ENCODE measurements at regions not wholly inside any gene's neighbourhood (a gene's known extent, or its start where the extent isn't known, plus 50 kb on each side); places are given as distances from the start of the nearest gene placed in this dataset.

DNA sequence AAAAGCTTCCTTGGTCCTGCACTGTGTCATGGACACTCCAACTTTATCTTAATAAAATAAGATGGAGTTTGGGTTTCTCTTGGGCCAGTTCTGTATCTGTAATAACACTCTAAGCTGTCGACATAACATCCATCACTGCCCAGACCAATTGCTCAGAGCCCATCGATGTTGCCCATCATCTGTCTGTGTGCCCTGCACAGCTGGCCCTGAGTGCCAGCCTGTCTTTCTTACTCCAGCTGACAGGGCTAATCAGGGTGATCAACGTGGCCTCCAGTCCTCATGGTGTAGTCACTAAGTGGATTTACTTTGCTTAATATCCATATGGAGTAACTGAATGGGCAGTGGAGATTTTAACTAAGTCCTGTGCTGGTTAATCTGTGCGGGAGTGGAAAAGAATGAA is 419.8 kb upstream of the TPM1 start:
- no peak for TF ChIP-seq CTCF (IDR thresholded peaks at IDR 0.05; ENCODE audit: borderline replicate concordance)
- H3K27me3 ChIP-seq (ENCODE audit: low read depth) = no peaks in the 10 kb centered on the region
- peaks cover 32% of the 10 kb centered on the region for H3K4me1 ChIP-seq
- no peaks in the 10 kb centered on the region for H3K9me3 ChIP-seq (replicated peaks)
- no peaks in the 10 kb centered on the region for H3K36me3 ChIP-seq
- DNase-seq = no peak
- intact Hi-C loops (cut with micrococcal nuclease) = no loop called here
- no peak overlapping the region for H3K27ac ChIP-seq (replicated peaks)
- H3K4me3 ChIP-seq = no peak overlapping the region

- Histone ChIP-seq H3K4me1 (peaks cover 38% of the 10 kb centered on the region), H3K27me3 (ENCODE audit: low read depth) (no peaks in the 10 kb centered on the region), H3K9me3 (replicated peaks) (no peaks in the 10 kb centered on the region), H3K27ac (replicated peaks) (peak overlapping the region; percentile 59), H3K4me3 (peak overlapping the region; percentile 26), H3K36me3 (no peaks in the 10 kb centered on the region)
- intact Hi-C loops (cut with micrococcal nuclease) = no loop called here
- DNase-seq = no peak
- TF ChIP-seq CTCF (IDR thresholded peaks at IDR 0.05; ENCODE audit: borderline replicate concordance) = no peak
These were observed 417.8 kb upstream of the TPM1 start for GRCh38 chr15:62624547-62625378.

- DNase-seq = no peak
- H3K9me3 ChIP-seq (replicated peaks) = no peaks in the 10 kb centered on the region
- no peaks in the 10 kb centered on the region for H3K36me3 ChIP-seq
- H3K4me1 ChIP-seq = peaks cover 38% of the 10 kb centered on the region
- peak overlapping the region; percentile 26 for H3K4me3 ChIP-seq
- H3K27me3 ChIP-seq (ENCODE audit: low read depth) = no peaks in the 10 kb centered on the region
- intact Hi-C loops (cut with micrococcal nuclease) = no loop called here
- peak overlapping the region; percentile 59 for H3K27ac ChIP-seq (replicated peaks)
- no peak for TF ChIP-seq CTCF (IDR thresholded peaks at IDR 0.05; ENCODE audit: borderline replicate concordance)
These were observed 417.0 kb upstream of the TPM1 start for GRCh38 chr15:62625429-62626033.

GRCh38 chr15:62626903-62627302 is 415.6 kb upstream of the TPM1 start:
- no peak for TF ChIP-seq CTCF (IDR thresholded peaks at IDR 0.05; ENCODE audit: borderline replicate concordance)
- intact Hi-C loops (cut with micrococcal nuclease) = no loop called here
- Histone ChIP-seq H3K4me1 (peaks cover 38% of the 10 kb centered on the region), H3K4me3 (no peak overlapping the region), H3K27ac (replicated peaks) (no peak overlapping the region), H3K36me3 (no peaks in the 10 kb centered on the region), H3K27me3 (ENCODE audit: low read depth) (no peaks in the 10 kb centered on the region), H3K9me3 (replicated peaks) (no peaks in the 10 kb centered on the region)
- no peak for DNase-seq

DNA sequence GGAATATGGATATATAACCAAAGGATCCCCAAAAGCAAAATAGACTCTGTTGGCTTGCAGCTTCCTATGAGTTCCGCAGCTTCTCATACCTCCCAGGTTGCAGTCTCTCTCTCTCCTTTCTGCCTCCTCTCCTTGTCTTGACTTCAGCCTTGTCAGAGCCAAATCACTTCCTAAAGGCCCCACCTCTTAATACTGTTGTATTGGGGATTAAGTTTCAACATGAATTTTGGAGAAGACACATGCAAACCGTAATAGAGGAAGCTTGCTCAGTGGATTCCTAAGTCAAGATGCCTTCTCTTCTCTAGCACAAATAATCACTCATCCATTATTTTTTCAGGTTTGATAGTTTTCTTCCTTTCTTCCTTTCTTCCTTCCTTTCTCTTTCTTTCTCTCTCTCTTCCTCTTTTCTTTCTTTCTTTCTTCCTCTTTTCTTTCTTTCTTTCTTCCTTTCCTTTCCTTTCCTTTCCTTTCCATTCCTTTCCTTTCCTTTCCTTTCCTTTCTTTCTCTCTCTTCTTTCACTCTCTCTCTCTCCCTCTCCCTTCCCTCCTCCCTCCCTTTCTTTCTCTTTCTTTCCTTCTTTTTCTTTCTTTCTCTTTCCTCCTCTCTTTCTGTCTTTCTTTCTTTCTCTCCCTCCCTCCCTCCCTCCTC is 411.3 kb upstream of the TPM1 start:
- Histone ChIP-seq H3K4me3 (no peak overlapping the region), H3K27ac (replicated peaks) (no peak overlapping the region), H3K36me3 (no peaks in the 10 kb centered on the region), H3K4me1 (peaks cover 12% of the 10 kb centered on the region), H3K27me3 (ENCODE audit: low read depth) (no peaks in the 10 kb centered on the region), H3K9me3 (replicated peaks) (no peaks in the 10 kb centered on the region)
- TF ChIP-seq CTCF (IDR thresholded peaks at IDR 0.05; ENCODE audit: borderline replicate concordance) = no peak
- intact Hi-C loops (cut with micrococcal nuclease) = no loop called here
- no peak for DNase-seq
